BLaER1 (cell line): ENCODE measurements at regions not wholly inside any gene's neighbourhood (a gene's known extent, or its start where the extent isn't known, plus 50 kb on each side); places are given as distances from the start of the nearest gene placed in this dataset.

ENCODE experiments used
- H3K27ac ChIP-seq: shearing (Covaris generic); formaldehyde crosslinking; 2 replicates; pipeline ENCODE4 v1.8.1; 2022
- H3K27me3 ChIP-seq: shearing (Covaris generic); formaldehyde crosslinking; 2 replicates; pipeline ENCODE4 v1.8.1; 2022
- H3K36me3 ChIP-seq: shearing (Covaris generic); formaldehyde crosslinking; 2 replicates; pipeline ENCODE4 v1.8.1; 2022
- H3K4me1 ChIP-seq: shearing (Covaris generic); formaldehyde crosslinking; 2 replicates; pipeline ENCODE4 v1.8.1; 2022
- H3K4me2 ChIP-seq: shearing (Covaris generic); formaldehyde crosslinking; 2 replicates; pipeline ENCODE4 v1.8.1; 2022
- H3K4me3 ChIP-seq: shearing (Covaris generic); formaldehyde crosslinking; 2 replicates; pipeline ENCODE4 v1.8.1; 2022
- H3K9ac ChIP-seq: shearing (Covaris generic); formaldehyde crosslinking; 2 replicates; pipeline ENCODE4 v1.8.1; 2022
- H3K9me3 ChIP-seq: shearing (Covaris generic); formaldehyde crosslinking; 2 replicates; pipeline ENCODE4 v1.8.1; 2022
- H4K20me1 ChIP-seq: shearing (Covaris generic); formaldehyde crosslinking; 2 replicates; pipeline ENCODE4 v1.8.1; 2022
- Cebpa-rat ChIP-seq: shearing (Covaris generic); IDR thresholded peaks from 2 replicates; pipeline ENCODE4 v1.8.1; 2022

- Histone ChIP-seq H3K27me3 (no peaks in the 10 kb centered on the region), H3K9me3 (no peaks in the 10 kb centered on the region), H3K4me2 (no peak overlapping the region), H3K4me3 (no peak overlapping the region), H3K27ac (no peak overlapping the region), H3K9ac (no peak overlapping the region), H3K4me1 (no peaks in the 10 kb centered on the region), H3K36me3 (no peaks in the 10 kb centered on the region), H4K20me1 (no peaks in the 10 kb centered on the region)
- no peak for TF ChIP-seq Cebpa-rat
These were observed 124.8 kb upstream of the SORBS2 start for GRCh38 chr4:185936650-185937376.

GRCh38 chr4:185938654-185939053, 126.7 kb upstream of the SORBS2 start:
- no peaks in the 10 kb centered on the region for H3K9me3 ChIP-seq
- H3K9ac ChIP-seq = no peak overlapping the region
- H3K4me1 ChIP-seq = no peaks in the 10 kb centered on the region
- no peaks in the 10 kb centered on the region for H3K27me3 ChIP-seq
- H3K4me3 ChIP-seq = no peak overlapping the region
- TF ChIP-seq Cebpa-rat = no peak
- H3K4me2 ChIP-seq = no peak overlapping the region
- H4K20me1 ChIP-seq = no peaks in the 10 kb centered on the region
- H3K36me3 ChIP-seq = no peaks in the 10 kb centered on the region
- H3K27ac ChIP-seq = no peak overlapping the region

GRCh38 chr4:185941461-185941860, 127.5 kb upstream of the TLR3 start:
- H3K4me3 ChIP-seq = no peak overlapping the region
- H3K27me3 ChIP-seq = no peaks in the 10 kb centered on the region
- H3K9ac ChIP-seq = no peak overlapping the region
- TF ChIP-seq Cebpa-rat = no peak
- H3K4me1 ChIP-seq = no peaks in the 10 kb centered on the region
- no peaks in the 10 kb centered on the region for H4K20me1 ChIP-seq
- H3K36me3 ChIP-seq = no peaks in the 10 kb centered on the region
- no peak overlapping the region for H3K4me2 ChIP-seq
- H3K27ac ChIP-seq = no peak overlapping the region
- H3K9me3 ChIP-seq = no peaks in the 10 kb centered on the region

- no peak overlapping the region for H3K9ac ChIP-seq
- H3K27ac ChIP-seq = no peak overlapping the region
- no peaks in the 10 kb centered on the region for H3K9me3 ChIP-seq
- no peaks in the 10 kb centered on the region for H3K4me1 ChIP-seq
- no peak overlapping the region for H3K4me3 ChIP-seq
- no peaks in the 10 kb centered on the region for H3K27me3 ChIP-seq
- H3K4me2 ChIP-seq = no peak overlapping the region
- no peak for TF ChIP-seq Cebpa-rat
- H4K20me1 ChIP-seq = no peaks in the 10 kb centered on the region
- no peaks in the 10 kb centered on the region for H3K36me3 ChIP-seq
These were observed 123.7 kb upstream of the TLR3 start for GRCh38 chr4:185945252-185945651.

- H3K4me2 ChIP-seq = no peak overlapping the region
These were observed 123.0 kb upstream of the TLR3 start for GRCh38 chr4:185945906-185946305.

GRCh38 chr4:185950891-185951290, 118.1 kb upstream of the TLR3 start:
- Histone ChIP-seq H3K9ac (no peak overlapping the region), H3K27ac (no peak overlapping the region), H3K27me3 (no peaks in the 10 kb centered on the region), H3K4me1 (no peaks in the 10 kb centered on the region), H4K20me1 (no peaks in the 10 kb centered on the region), H3K4me3 (no peak overlapping the region), H3K36me3 (no peaks in the 10 kb centered on the region), H3K4me2 (no peak overlapping the region), H3K9me3 (no peaks in the 10 kb centered on the region)
- no peak for TF ChIP-seq Cebpa-rat

More at GRCh38 chr4:185945906-185946305, 123.0 kb upstream of the TLR3 start:
- Histone ChIP-seq H3K4me3 (no peak overlapping the region), H3K27ac (no peak overlapping the region), H3K9me3 (no peaks in the 10 kb centered on the region), H3K27me3 (no peaks in the 10 kb centered on the region), H4K20me1 (no peaks in the 10 kb centered on the region), H3K9ac (no peak overlapping the region), H3K4me1 (no peaks in the 10 kb centered on the region), H3K36me3 (no peaks in the 10 kb centered on the region)
- no peak for TF ChIP-seq Cebpa-rat

- Histone ChIP-seq H3K4me1 (no peaks in the 10 kb centered on the region), H3K27ac (no peak overlapping the region), H3K36me3 (no peaks in the 10 kb centered on the region), H3K27me3 (no peaks in the 10 kb centered on the region), H3K9ac (no peak overlapping the region), H3K9me3 (peaks cover 1% of the 10 kb centered on the region), H4K20me1 (no peaks in the 10 kb centered on the region), H3K4me2 (no peak overlapping the region), H3K4me3 (no peak overlapping the region)
- TF ChIP-seq Cebpa-rat = no peak
These were observed 113.7 kb upstream of the TLR3 start for GRCh38 chr4:185955151-185955770.

- no peaks in the 10 kb centered on the region for H3K36me3 ChIP-seq
These were observed 113.0 kb upstream of the TLR3 start for GRCh38 chr4:185955826-185956543.

GRCh38 chr4:185956544-185956940, 112.4 kb upstream of the TLR3 start:
- Histone ChIP-seq H3K27me3 (no peaks in the 10 kb centered on the region), H3K27ac (no peak overlapping the region), H3K4me3 (no peak overlapping the region), H3K4me2 (no peak overlapping the region), H3K9me3 (peaks cover 8% of the 10 kb centered on the region), H3K9ac (no peak overlapping the region), H4K20me1 (no peaks in the 10 kb centered on the region), H3K4me1 (peaks cover 4% of the 10 kb centered on the region; the same call in 1 of the 2 replicates), H3K36me3 (no peaks in the 10 kb centered on the region)
- TF ChIP-seq Cebpa-rat = no peak

More at GRCh38 chr4:185955826-185956543, 113.0 kb upstream of the TLR3 start:
- no peak overlapping the region for H3K4me2 ChIP-seq
- no peak overlapping the region for H3K27ac ChIP-seq
- peaks cover 8% of the 10 kb centered on the region for H3K9me3 ChIP-seq
- no peak overlapping the region for H3K4me3 ChIP-seq
- H4K20me1 ChIP-seq = no peaks in the 10 kb centered on the region
- TF ChIP-seq Cebpa-rat = no peak
- no peaks in the 10 kb centered on the region for H3K4me1 ChIP-seq
- H3K27me3 ChIP-seq = no peaks in the 10 kb centered on the region
- no peak overlapping the region for H3K9ac ChIP-seq
